ENCODE measurements at regions not wholly inside any gene's neighbourhood (a gene's known extent, or its start where the extent isn't known, plus 50 kb on each side); places are given as distances from the start of the nearest gene placed in this dataset.

GRCh38 chr18:45241982-45242565 is 373.2 kb upstream of the SLC14A2 start:
- no peak overlapping the region for H3K27ac ChIP-seq (ENCODE audit: low read depth, low read length, poor library complexity, severe bottlenecking)
- H3K79me2 ChIP-seq (ENCODE audit: insufficient read depth, low read depth, low read length) = no peaks in the 10 kb centered on the region
- POLR2A ChIA-PET = no interaction called here
- H4K20me1 ChIP-seq (ENCODE audit: insufficient read depth, low read length) = no peaks in the 10 kb centered on the region
- BruUV-seq (replicated peaks) = no TSS peak
- no peak for TF ChIP-seq CTCF (conservative IDR thresholded peaks at IDR 0.05; ENCODE audit: low read length)
- TF ChIP-seq EZH2phosphoT487 (IDR thresholded peaks at IDR 0.05; ENCODE audit: borderline replicate concordance, low read depth, low read length) = no peak
- H3K9me3 ChIP-seq (ENCODE audit: low read length) = no peaks in the 10 kb centered on the region
- H3K4me1 ChIP-seq (ENCODE audit: insufficient read depth, low read length, poor library complexity, severe bottlenecking) = no peaks in the 10 kb centered on the region
- H3K36me3 ChIP-seq (ENCODE audit: insufficient read depth, low read length) = no peaks in the 10 kb centered on the region
- no peak for DNase-seq (ENCODE audit: low spot score)
- no peak overlapping the region for H2AFZ ChIP-seq (ENCODE audit: low read length)
- H3K4me3 ChIP-seq (ENCODE audit: low read depth, low read length, poor library complexity, severe bottlenecking) = no peak overlapping the region
- no peaks in the 10 kb centered on the region for H3K9me2 ChIP-seq (ENCODE audit: insufficient read depth, low read length)
- H3K4me2 ChIP-seq (ENCODE audit: low read length) = no peak overlapping the region
- intact Hi-C loops (cut with micrococcal nuclease; ENCODE audit: unreplicated experiment) = no loop called here
- CTCF ChIA-PET (ENCODE audit: unreplicated experiment) = no interaction called here

GRCh38 chr18:45243340-45244110 is 371.8 kb upstream of the SLC14A2 start:
- intact Hi-C loops (cut with micrococcal nuclease; ENCODE audit: unreplicated experiment) = no loop called here
- DNase-seq (ENCODE audit: low spot score) = no peak
- H3K36me3 ChIP-seq (ENCODE audit: insufficient read depth, low read length) = no peaks in the 10 kb centered on the region
- CTCF ChIA-PET (ENCODE audit: unreplicated experiment) = no interaction called here
- no peaks in the 10 kb centered on the region for H3K79me2 ChIP-seq (ENCODE audit: insufficient read depth, low read depth, low read length)
- H3K4me3 ChIP-seq (ENCODE audit: low read depth, low read length, poor library complexity, severe bottlenecking) = no peak overlapping the region
- H3K4me1 ChIP-seq (ENCODE audit: insufficient read depth, low read length, poor library complexity, severe bottlenecking) = no peaks in the 10 kb centered on the region
- H3K9me3 ChIP-seq (ENCODE audit: low read length) = no peaks in the 10 kb centered on the region
- H3K9me2 ChIP-seq (ENCODE audit: insufficient read depth, low read length) = no peaks in the 10 kb centered on the region
- POLR2A ChIA-PET = no interaction called here
- H2AFZ ChIP-seq (ENCODE audit: low read length) = no peak overlapping the region
- H3K4me2 ChIP-seq (ENCODE audit: low read length) = no peak overlapping the region
- BruUV-seq (replicated peaks) = no TSS peak
- H4K20me1 ChIP-seq (ENCODE audit: insufficient read depth, low read length) = no peaks in the 10 kb centered on the region
- no peak overlapping the region for H3K27ac ChIP-seq (ENCODE audit: low read depth, low read length, poor library complexity, severe bottlenecking)
- no peak for TF ChIP-seq CTCF (conservative IDR thresholded peaks at IDR 0.05; ENCODE audit: low read length)
- no peak for TF ChIP-seq EZH2phosphoT487 (IDR thresholded peaks at IDR 0.05; ENCODE audit: borderline replicate concordance, low read depth, low read length)

GRCh38 chr18:45245091-45245511 is 370.2 kb upstream of the SLC14A2 start:
- H3K4me1 ChIP-seq (ENCODE audit: insufficient read depth, low read length, poor library complexity, severe bottlenecking) = no peaks in the 10 kb centered on the region
- TF ChIP-seq EZH2phosphoT487 (IDR thresholded peaks at IDR 0.05; ENCODE audit: borderline replicate concordance, low read depth, low read length) = no peak
- no peak for TF ChIP-seq CTCF (conservative IDR thresholded peaks at IDR 0.05; ENCODE audit: low read length)
- BruUV-seq (replicated peaks) = no TSS peak
- no peak overlapping the region for H3K4me3 ChIP-seq (ENCODE audit: low read depth, low read length, poor library complexity, severe bottlenecking)
- POLR2A ChIA-PET = no interaction called here
- H3K4me2 ChIP-seq (ENCODE audit: low read length) = no peak overlapping the region
- H3K36me3 ChIP-seq (ENCODE audit: insufficient read depth, low read length) = no peaks in the 10 kb centered on the region
- no peaks in the 10 kb centered on the region for H3K9me3 ChIP-seq (ENCODE audit: low read length)
- H3K27ac ChIP-seq (ENCODE audit: low read depth, low read length, poor library complexity, severe bottlenecking) = no peak overlapping the region
- no peaks in the 10 kb centered on the region for H4K20me1 ChIP-seq (ENCODE audit: insufficient read depth, low read length)
- DNase-seq (ENCODE audit: low spot score) = no peak
- H2AFZ ChIP-seq (ENCODE audit: low read length) = no peak overlapping the region
- no peaks in the 10 kb centered on the region for H3K79me2 ChIP-seq (ENCODE audit: insufficient read depth, low read depth, low read length)
- intact Hi-C loops (cut with micrococcal nuclease; ENCODE audit: unreplicated experiment) = no loop called here
- CTCF ChIA-PET (ENCODE audit: unreplicated experiment) = no interaction called here
- no peaks in the 10 kb centered on the region for H3K9me2 ChIP-seq (ENCODE audit: insufficient read depth, low read length)
